ENCODE measurements at regions not wholly inside any gene's neighbourhood (a gene's known extent, or its start where the extent isn't known, plus 50 kb on each side); places are given as distances from the start of the nearest gene placed in this dataset.

- TF ChIP-seq CTCF (IDR thresholded peaks at IDR 0.05; ENCODE audit: low read depth, low read length, poor library complexity, severe bottlenecking) (no peak), EZH2phosphoT487 (IDR thresholded peaks at IDR 0.05; ENCODE audit: borderline replicate concordance, low read length) (no peak)
Observed at GRCh38 chr11:23957314-23957713, 539.5 kb upstream of the LUZP2 start.

All from DOHH2 (cell line).